K562 (cell line): ENCODE measurements at regions not wholly inside any gene's neighbourhood (a gene's known extent, or its start where the extent isn't known, plus 50 kb on each side); places are given as distances from the start of the nearest gene placed in this dataset.

Source experiments
- CCNT2 ChIP-seq: IDR thresholded peaks from 2 replicates; pipeline ENCODE4 v1.6.1; 2011; ENCODE audit warnings: borderline replicate concordance, low read depth, mild to moderate bottlenecking, moderate library complexity, mixed read lengths, low read length; ENCODE audit not compliant: insufficient read length; ENCODE audit errors: extremely low read depth
- EP400 ChIP-seq: fragments of 450-650 bp; IDR thresholded peaks from 2 replicates; pipeline ENCODE4 v1.6.1; 2017; ENCODE audit warnings: antibody characterized with exemption, mild to moderate bottlenecking, moderate library complexity
- STAG1 ChIP-seq: sonication (generic); formaldehyde crosslinking; IDR thresholded peaks from 2 replicates; pipeline ENCODE4 v1.5.0; 2020; ENCODE audit warnings: missing genetic modification reagents, borderline replicate concordance
- ZNF212 ChIP-seq: fragments of 450-650 bp; formaldehyde crosslinking; IDR thresholded peaks from 2 replicates; pipeline ENCODE4 v1.4.0; 2020; ENCODE audit warnings: mild to moderate bottlenecking
- TF ChIP-seq, protein P1 (sequence below): fragments of 200-600 bp; sonication (generic); IDR thresholded peaks from one replicate; pipeline ENCODE4 v1.6.1; 2012; ENCODE audit warnings: mild to moderate bottlenecking, low read depth, low read length, inconsistent platforms
- TF ChIP-seq, protein P2 (sequence below): sonication (generic); formaldehyde crosslinking; IDR thresholded peaks from 2 replicates; pipeline ENCODE4 v1.8.0; 2022; ENCODE audit warnings: mild to moderate bottlenecking, missing genetic modification reagents
- TF ChIP-seq, protein P3 (sequence below): fragments of 250-450 bp; sonication (Bioruptor Pico); IDR thresholded peaks from 2 replicates; pipeline ENCODE4 v1.8.0; 2022; ENCODE audit warnings: inconsistent platforms

DNA sequence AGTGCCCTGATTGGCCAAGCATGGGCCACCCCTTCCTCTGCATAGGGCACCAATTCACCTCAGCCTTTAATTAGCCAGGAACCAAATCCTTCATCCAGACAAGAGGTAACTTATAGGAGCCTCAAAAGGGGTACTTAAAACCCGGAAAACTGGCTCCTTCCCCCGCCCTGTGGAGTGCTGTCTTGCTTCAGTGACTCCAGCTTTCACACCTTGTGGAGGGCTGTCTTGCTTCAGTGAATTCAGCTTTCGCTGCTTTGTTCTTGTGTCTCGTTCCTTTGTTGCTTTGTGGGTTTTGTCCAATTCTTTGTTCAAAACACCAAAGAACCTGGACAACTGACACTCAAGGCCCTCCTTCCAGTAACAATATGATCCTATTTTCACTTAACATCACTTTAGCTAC, 82.2 kb upstream of the FRG1 start (continued):
- TF ChIP-seq, protein P1, sequence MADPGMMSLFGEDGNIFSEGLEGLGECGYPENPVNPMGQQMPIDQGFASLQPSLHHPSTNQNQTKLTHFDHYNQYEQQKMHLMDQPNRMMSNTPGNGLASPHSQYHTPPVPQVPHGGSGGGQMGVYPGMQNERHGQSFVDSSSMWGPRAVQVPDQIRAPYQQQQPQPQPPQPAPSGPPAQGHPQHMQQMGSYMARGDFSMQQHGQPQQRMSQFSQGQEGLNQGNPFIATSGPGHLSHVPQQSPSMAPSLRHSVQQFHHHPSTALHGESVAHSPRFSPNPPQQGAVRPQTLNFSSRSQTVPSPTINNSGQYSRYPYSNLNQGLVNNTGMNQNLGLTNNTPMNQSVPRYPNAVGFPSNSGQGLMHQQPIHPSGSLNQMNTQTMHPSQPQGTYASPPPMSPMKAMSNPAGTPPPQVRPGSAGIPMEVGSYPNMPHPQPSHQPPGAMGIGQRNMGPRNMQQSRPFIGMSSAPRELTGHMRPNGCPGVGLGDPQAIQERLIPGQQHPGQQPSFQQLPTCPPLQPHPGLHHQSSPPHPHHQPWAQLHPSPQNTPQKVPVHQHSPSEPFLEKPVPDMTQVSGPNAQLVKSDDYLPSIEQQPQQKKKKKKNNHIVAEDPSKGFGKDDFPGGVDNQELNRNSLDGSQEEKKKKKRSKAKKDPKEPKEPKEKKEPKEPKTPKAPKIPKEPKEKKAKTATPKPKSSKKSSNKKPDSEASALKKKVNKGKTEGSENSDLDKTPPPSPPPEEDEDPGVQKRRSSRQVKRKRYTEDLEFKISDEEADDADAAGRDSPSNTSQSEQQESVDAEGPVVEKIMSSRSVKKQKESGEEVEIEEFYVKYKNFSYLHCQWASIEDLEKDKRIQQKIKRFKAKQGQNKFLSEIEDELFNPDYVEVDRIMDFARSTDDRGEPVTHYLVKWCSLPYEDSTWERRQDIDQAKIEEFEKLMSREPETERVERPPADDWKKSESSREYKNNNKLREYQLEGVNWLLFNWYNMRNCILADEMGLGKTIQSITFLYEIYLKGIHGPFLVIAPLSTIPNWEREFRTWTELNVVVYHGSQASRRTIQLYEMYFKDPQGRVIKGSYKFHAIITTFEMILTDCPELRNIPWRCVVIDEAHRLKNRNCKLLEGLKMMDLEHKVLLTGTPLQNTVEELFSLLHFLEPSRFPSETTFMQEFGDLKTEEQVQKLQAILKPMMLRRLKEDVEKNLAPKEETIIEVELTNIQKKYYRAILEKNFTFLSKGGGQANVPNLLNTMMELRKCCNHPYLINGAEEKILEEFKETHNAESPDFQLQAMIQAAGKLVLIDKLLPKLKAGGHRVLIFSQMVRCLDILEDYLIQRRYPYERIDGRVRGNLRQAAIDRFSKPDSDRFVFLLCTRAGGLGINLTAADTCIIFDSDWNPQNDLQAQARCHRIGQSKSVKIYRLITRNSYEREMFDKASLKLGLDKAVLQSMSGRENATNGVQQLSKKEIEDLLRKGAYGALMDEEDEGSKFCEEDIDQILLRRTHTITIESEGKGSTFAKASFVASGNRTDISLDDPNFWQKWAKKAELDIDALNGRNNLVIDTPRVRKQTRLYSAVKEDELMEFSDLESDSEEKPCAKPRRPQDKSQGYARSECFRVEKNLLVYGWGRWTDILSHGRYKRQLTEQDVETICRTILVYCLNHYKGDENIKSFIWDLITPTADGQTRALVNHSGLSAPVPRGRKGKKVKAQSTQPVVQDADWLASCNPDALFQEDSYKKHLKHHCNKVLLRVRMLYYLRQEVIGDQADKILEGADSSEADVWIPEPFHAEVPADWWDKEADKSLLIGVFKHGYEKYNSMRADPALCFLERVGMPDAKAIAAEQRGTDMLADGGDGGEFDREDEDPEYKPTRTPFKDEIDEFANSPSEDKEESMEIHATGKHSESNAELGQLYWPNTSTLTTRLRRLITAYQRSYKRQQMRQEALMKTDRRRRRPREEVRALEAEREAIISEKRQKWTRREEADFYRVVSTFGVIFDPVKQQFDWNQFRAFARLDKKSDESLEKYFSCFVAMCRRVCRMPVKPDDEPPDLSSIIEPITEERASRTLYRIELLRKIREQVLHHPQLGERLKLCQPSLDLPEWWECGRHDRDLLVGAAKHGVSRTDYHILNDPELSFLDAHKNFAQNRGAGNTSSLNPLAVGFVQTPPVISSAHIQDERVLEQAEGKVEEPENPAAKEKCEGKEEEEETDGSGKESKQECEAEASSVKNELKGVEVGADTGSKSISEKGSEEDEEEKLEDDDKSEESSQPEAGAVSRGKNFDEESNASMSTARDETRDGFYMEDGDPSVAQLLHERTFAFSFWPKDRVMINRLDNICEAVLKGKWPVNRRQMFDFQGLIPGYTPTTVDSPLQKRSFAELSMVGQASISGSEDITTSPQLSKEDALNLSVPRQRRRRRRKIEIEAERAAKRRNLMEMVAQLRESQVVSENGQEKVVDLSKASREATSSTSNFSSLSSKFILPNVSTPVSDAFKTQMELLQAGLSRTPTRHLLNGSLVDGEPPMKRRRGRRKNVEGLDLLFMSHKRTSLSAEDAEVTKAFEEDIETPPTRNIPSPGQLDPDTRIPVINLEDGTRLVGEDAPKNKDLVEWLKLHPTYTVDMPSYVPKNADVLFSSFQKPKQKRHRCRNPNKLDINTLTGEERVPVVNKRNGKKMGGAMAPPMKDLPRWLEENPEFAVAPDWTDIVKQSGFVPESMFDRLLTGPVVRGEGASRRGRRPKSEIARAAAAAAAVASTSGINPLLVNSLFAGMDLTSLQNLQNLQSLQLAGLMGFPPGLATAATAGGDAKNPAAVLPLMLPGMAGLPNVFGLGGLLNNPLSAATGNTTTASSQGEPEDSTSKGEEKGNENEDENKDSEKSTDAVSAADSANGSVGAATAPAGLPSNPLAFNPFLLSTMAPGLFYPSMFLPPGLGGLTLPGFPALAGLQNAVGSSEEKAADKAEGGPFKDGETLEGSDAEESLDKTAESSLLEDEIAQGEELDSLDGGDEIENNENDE = no peak
- TF ChIP-seq ZNF212 (no peak), CCNT2 (no peak), STAG1 (no peak), EP400 (no peak)
- TF ChIP-seq, protein P2, sequence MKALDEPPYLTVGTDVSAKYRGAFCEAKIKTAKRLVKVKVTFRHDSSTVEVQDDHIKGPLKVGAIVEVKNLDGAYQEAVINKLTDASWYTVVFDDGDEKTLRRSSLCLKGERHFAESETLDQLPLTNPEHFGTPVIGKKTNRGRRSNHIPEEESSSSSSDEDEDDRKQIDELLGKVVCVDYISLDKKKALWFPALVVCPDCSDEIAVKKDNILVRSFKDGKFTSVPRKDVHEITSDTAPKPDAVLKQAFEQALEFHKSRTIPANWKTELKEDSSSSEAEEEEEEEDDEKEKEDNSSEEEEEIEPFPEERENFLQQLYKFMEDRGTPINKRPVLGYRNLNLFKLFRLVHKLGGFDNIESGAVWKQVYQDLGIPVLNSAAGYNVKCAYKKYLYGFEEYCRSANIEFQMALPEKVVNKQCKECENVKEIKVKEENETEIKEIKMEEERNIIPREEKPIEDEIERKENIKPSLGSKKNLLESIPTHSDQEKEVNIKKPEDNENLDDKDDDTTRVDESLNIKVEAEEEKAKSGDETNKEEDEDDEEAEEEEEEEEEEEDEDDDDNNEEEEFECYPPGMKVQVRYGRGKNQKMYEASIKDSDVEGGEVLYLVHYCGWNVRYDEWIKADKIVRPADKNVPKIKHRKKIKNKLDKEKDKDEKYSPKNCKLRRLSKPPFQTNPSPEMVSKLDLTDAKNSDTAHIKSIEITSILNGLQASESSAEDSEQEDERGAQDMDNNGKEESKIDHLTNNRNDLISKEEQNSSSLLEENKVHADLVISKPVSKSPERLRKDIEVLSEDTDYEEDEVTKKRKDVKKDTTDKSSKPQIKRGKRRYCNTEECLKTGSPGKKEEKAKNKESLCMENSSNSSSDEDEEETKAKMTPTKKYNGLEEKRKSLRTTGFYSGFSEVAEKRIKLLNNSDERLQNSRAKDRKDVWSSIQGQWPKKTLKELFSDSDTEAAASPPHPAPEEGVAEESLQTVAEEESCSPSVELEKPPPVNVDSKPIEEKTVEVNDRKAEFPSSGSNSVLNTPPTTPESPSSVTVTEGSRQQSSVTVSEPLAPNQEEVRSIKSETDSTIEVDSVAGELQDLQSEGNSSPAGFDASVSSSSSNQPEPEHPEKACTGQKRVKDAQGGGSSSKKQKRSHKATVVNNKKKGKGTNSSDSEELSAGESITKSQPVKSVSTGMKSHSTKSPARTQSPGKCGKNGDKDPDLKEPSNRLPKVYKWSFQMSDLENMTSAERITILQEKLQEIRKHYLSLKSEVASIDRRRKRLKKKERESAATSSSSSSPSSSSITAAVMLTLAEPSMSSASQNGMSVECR (CRISPR knock-in tag) = no peak
- TF ChIP-seq, protein P3, sequence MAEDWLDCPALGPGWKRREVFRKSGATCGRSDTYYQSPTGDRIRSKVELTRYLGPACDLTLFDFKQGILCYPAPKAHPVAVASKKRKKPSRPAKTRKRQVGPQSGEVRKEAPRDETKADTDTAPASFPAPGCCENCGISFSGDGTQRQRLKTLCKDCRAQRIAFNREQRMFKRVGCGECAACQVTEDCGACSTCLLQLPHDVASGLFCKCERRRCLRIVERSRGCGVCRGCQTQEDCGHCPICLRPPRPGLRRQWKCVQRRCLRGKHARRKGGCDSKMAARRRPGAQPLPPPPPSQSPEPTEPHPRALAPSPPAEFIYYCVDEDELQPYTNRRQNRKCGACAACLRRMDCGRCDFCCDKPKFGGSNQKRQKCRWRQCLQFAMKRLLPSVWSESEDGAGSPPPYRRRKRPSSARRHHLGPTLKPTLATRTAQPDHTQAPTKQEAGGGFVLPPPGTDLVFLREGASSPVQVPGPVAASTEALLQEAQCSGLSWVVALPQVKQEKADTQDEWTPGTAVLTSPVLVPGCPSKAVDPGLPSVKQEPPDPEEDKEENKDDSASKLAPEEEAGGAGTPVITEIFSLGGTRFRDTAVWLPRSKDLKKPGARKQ (CRISPR knock-in tag) = no peak
- TF ChIP-seq, all 486 proteins: peak for 0
